ENCODE measurements at regions not wholly inside any gene's neighbourhood (a gene's known extent, or its start where the extent isn't known, plus 50 kb on each side); places are given as distances from the start of the nearest gene placed in this dataset.

- TF ChIP-seq FOXP2 (optimal IDR thresholded peaks at IDR 0.05; ENCODE audit: control extremely low read depth, extremely low read length, insufficient read depth) (no peak), EZH2 (IDR thresholded peaks at IDR 0.05) (no peak), POLR2AphosphoS5 (IDR thresholded peaks at IDR 0.05; ENCODE audit: borderline replicate concordance, low read depth, low read length) (no peak)
These were observed 454.9 kb downstream of the PDGFC start for GRCh38 chr4:156516698-156517097.
